ENCODE measurements at regions not wholly inside any gene's neighbourhood (a gene's known extent, or its start where the extent isn't known, plus 50 kb on each side); places are given as distances from the start of the nearest gene placed in this dataset.

DNA sequence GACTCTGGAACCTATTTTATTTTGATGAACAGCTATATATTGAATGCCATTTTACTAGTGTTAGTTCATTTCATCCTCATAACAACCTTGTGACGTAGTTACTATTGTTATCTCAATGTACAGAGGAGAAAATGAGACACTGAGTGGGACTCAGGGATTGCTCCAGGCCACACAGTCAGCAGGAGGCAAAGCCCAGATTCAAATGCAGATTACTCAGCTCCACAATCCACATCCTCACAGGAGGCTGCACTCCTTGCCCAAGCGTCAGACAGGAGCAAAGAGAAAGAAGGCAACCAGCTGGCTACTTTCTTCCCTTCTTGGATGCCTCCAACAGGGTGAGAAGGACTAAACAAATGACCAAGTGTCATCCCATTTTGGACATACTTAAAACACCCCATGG, 92.0 kb upstream of the CCDC54 start:
- DNase-seq (no peak), ATAC-seq (ENCODE audit: insufficient read depth, low read depth) (no peak)
- H3K36me3 ChIP-seq (ENCODE audit: insufficient read depth, low read length): no peaks in the 10 kb centered on the region
- no peak for TF ChIP-seq EZH2 (IDR thresholded peaks at IDR 0.05; ENCODE audit: borderline replicate concordance, low read depth, low read length, severe bottlenecking)
- no peak for TF ChIP-seq CTCF (IDR thresholded peaks at IDR 0.05; ENCODE audit: borderline replicate concordance, extremely low read depth, low read length, poor library complexity, severe bottlenecking)
- H3K79me2 ChIP-seq (ENCODE audit: insufficient read depth, low read length): no peaks in the 10 kb centered on the region
- no peaks in the 10 kb centered on the region for H3K9me3 ChIP-seq (ENCODE audit: insufficient read depth, low read length, severe bottlenecking)
- no peak overlapping the region for H3K9ac ChIP-seq (ENCODE audit: low read depth, low read length)
- no peak overlapping the region for H3K27ac ChIP-seq (ENCODE audit: low read length)
- no peaks in the 10 kb centered on the region for H4K20me1 ChIP-seq (ENCODE audit: insufficient read depth, low read length)
- H3K27me3 ChIP-seq (ENCODE audit: insufficient read depth, low read length, poor library complexity): no peaks in the 10 kb centered on the region
- no peak overlapping the region for H2AFZ ChIP-seq (ENCODE audit: low read depth, low read length)
- no peaks in the 10 kb centered on the region for H3K4me1 ChIP-seq (ENCODE audit: insufficient read depth, low read length)
- H3K4me3 ChIP-seq (ENCODE audit: low read depth in 1 of 2, low read length in 2 of 2): no peak overlapping the region
- H3K4me2 ChIP-seq (ENCODE audit: insufficient read depth, low read length): no peak overlapping the region

DNA sequence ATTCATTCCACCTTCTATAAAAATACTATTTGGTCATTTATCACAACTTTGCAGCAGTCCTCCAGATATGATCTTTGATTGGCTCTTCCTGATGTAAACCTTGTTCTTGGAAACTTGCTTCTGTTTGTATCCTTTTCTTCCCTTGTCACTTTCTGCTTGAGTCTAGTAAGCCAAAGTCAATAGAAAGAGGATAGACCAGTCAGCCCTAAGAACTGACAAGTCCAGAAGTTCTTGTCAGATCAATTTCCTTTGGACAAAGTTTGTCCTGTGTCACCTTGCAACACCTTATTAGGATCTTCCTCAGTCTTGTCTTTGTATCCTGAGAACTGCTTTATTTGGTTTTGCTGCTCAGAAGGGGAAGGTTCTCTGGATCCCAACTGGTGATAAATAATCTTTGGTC, 87.9 kb upstream of the CCDC54 start:
- no peaks in the 10 kb centered on the region for H3K27me3 ChIP-seq (ENCODE audit: insufficient read depth, low read length, poor library complexity)
- H3K4me1 ChIP-seq (ENCODE audit: insufficient read depth, low read length): no peaks in the 10 kb centered on the region
- H3K79me2 ChIP-seq (ENCODE audit: insufficient read depth, low read length): no peaks in the 10 kb centered on the region
- H3K4me3 ChIP-seq (ENCODE audit: low read depth in 1 of 2, low read length in 2 of 2): no peak overlapping the region
- no peaks in the 10 kb centered on the region for H4K20me1 ChIP-seq (ENCODE audit: insufficient read depth, low read length)
- no peak overlapping the region for H3K27ac ChIP-seq (ENCODE audit: low read length)
- H3K9me3 ChIP-seq (ENCODE audit: insufficient read depth, low read length, severe bottlenecking): no peaks in the 10 kb centered on the region
- H3K4me2 ChIP-seq (ENCODE audit: insufficient read depth, low read length): no peak overlapping the region
- TF ChIP-seq EZH2 (IDR thresholded peaks at IDR 0.05; ENCODE audit: borderline replicate concordance, low read depth, low read length, severe bottlenecking): no peak
- TF ChIP-seq CTCF (IDR thresholded peaks at IDR 0.05; ENCODE audit: borderline replicate concordance, extremely low read depth, low read length, poor library complexity, severe bottlenecking): no peak
- no peak for ATAC-seq (ENCODE audit: insufficient read depth, low read depth)
- no peak for DNase-seq
- H3K36me3 ChIP-seq (ENCODE audit: insufficient read depth, low read length): no peaks in the 10 kb centered on the region
- no peak overlapping the region for H2AFZ ChIP-seq (ENCODE audit: low read depth, low read length)
- no peak overlapping the region for H3K9ac ChIP-seq (ENCODE audit: low read depth, low read length)

DNA sequence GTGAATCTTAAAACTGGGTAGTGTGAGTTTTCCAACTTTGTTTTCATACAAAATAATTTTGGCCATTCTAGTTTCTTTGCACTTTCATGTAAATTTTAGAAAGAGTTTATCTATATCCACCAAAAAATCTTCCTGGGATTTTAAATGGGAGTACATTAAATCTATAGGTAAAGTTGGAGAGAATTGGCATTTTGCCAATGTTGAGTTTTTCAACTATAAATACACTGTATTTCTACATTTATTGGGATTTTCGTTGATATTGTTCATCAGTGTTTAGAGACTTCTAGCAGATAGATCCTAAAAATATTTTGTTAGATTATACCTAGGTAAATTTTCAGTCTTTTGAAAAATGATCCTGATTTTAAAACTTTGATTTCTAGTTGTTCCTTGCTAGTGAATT, 83.1 kb upstream of the CCDC54 start:
- no peak overlapping the region for H3K4me3 ChIP-seq (ENCODE audit: low read depth in 1 of 2, low read length in 2 of 2)
- no peak overlapping the region for H3K4me2 ChIP-seq (ENCODE audit: insufficient read depth, low read length)
- DNase-seq: no peak
- H3K79me2 ChIP-seq (ENCODE audit: insufficient read depth, low read length): no peaks in the 10 kb centered on the region
- ATAC-seq (ENCODE audit: insufficient read depth, low read depth): no peak
- TF ChIP-seq EZH2 (IDR thresholded peaks at IDR 0.05; ENCODE audit: borderline replicate concordance, low read depth, low read length, severe bottlenecking): no peak
- no peak for TF ChIP-seq CTCF (IDR thresholded peaks at IDR 0.05; ENCODE audit: borderline replicate concordance, extremely low read depth, low read length, poor library complexity, severe bottlenecking)
- H3K9me3 ChIP-seq (ENCODE audit: insufficient read depth, low read length, severe bottlenecking): peaks cover 4% of the 10 kb centered on the region
- no peaks in the 10 kb centered on the region for H3K36me3 ChIP-seq (ENCODE audit: insufficient read depth, low read length)
- no peaks in the 10 kb centered on the region for H3K27me3 ChIP-seq (ENCODE audit: insufficient read depth, low read length, poor library complexity)
- H3K4me1 ChIP-seq (ENCODE audit: insufficient read depth, low read length): no peaks in the 10 kb centered on the region
- no peak overlapping the region for H3K27ac ChIP-seq (ENCODE audit: low read length)
- no peaks in the 10 kb centered on the region for H4K20me1 ChIP-seq (ENCODE audit: insufficient read depth, low read length)
- H3K9ac ChIP-seq (ENCODE audit: low read depth, low read length): no peak overlapping the region
- no peak overlapping the region for H2AFZ ChIP-seq (ENCODE audit: low read depth, low read length)

- Histone ChIP-seq H3K79me2 (ENCODE audit: insufficient read depth, low read length) (no peaks in the 10 kb centered on the region), H3K4me3 (ENCODE audit: low read depth in 1 of 2, low read length in 2 of 2) (no peak overlapping the region), H3K9ac (ENCODE audit: low read depth, low read length) (no peak overlapping the region), H3K4me2 (ENCODE audit: insufficient read depth, low read length) (no peak overlapping the region), H4K20me1 (ENCODE audit: insufficient read depth, low read length) (no peaks in the 10 kb centered on the region), H3K27ac (ENCODE audit: low read length) (no peak overlapping the region), H3K9me3 (ENCODE audit: insufficient read depth, low read length, severe bottlenecking) (peaks cover 4% of the 10 kb centered on the region), H3K4me1 (ENCODE audit: insufficient read depth, low read length) (no peaks in the 10 kb centered on the region), H2AFZ (ENCODE audit: low read depth, low read length) (no peak overlapping the region), H3K27me3 (ENCODE audit: insufficient read depth, low read length, poor library complexity) (no peaks in the 10 kb centered on the region), H3K36me3 (ENCODE audit: insufficient read depth, low read length) (no peaks in the 10 kb centered on the region)
- no peak for ATAC-seq (ENCODE audit: insufficient read depth, low read depth)
- TF ChIP-seq CTCF (IDR thresholded peaks at IDR 0.05; ENCODE audit: borderline replicate concordance, extremely low read depth, low read length, poor library complexity, severe bottlenecking) (no peak), EZH2 (IDR thresholded peaks at IDR 0.05; ENCODE audit: borderline replicate concordance, low read depth, low read length, severe bottlenecking) (no peak)
- DNase-seq: no peak
Measured at GRCh38 chr3:107297597-107297996, 79.6 kb upstream of the CCDC54 start.
